ENCODE measurements at regions not wholly inside any gene's neighbourhood (a gene's known extent, or its start where the extent isn't known, plus 50 kb on each side); places are given as distances from the start of the nearest gene placed in this dataset.

DNA sequence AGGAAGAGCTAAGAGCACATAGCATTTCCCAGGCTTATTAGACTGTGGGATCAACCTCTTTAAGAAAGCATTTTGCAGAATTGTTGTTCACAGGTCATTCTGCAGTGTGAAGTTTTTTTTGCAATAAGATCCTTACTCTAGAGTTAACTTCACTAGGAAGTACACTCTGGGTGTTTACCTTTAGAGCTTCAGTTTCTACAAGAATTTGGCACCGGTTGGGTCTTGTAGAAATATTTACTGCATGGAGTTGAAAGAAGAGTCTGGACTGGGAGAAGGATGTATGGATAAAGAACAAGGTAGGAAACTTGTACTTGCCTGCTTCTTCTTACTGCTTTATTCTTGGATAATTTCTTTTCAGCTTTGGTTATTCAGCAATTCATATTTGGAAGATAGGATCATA lies 944.9 kb upstream of the GYPC start:
- Histone ChIP-seq H3K27me3 (ENCODE audit: control insufficient read depth, insufficient read depth, low read length) (no peaks in the 10 kb centered on the region), H3K4me1 (ENCODE audit: control insufficient read depth, insufficient read depth, low read length) (no peaks in the 10 kb centered on the region), H3K4me3 (ENCODE audit: low read length) (no peak overlapping the region), H3K9me3 (ENCODE audit: control insufficient read depth, low read depth, low read length) (no peaks in the 10 kb centered on the region), H3K36me3 (ENCODE audit: control insufficient read depth, insufficient read depth, low read length) (no peaks in the 10 kb centered on the region), H3K27ac (ENCODE audit: low read length) (no peak overlapping the region)
- no peak for DNase-seq
- no CpG with 5 or more reads among the region's 1 CpG for WGBS (ENCODE audit: insufficient coverage, low lambda C conversion rate)

DNA sequence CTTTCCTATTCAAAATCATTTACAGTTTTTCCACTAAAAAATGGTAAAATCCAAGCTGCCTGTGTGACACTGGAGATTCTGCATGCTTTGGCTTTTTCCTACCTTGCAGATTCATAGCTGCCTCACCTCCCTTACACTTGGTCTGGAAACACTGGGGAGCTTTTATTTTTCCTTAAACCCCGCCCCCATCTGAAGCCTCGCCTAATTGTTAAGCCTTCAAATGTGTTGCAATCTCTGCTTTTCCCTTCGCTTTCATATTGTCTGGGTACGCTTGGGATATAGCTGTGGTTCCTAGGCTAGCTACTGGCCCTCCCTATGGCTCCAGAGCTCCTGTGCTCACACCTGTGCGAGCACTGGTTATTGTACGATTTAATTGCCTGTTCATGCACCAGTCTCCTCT lies 942.4 kb upstream of the GYPC start:
- no peak overlapping the region for H3K27ac ChIP-seq (ENCODE audit: low read length)
- H3K4me1 ChIP-seq (ENCODE audit: control insufficient read depth, insufficient read depth, low read length), result no peaks in the 10 kb centered on the region
- no peaks in the 10 kb centered on the region for H3K36me3 ChIP-seq (ENCODE audit: control insufficient read depth, insufficient read depth, low read length)
- H3K4me3 ChIP-seq (ENCODE audit: low read length), result no peak overlapping the region
- no peaks in the 10 kb centered on the region for H3K9me3 ChIP-seq (ENCODE audit: control insufficient read depth, low read depth, low read length)
- WGBS (ENCODE audit: insufficient coverage, low lambda C conversion rate), result 67% methylated on average over 1 of the region's 6 CpGs
- no peak for DNase-seq
- no peaks in the 10 kb centered on the region for H3K27me3 ChIP-seq (ENCODE audit: control insufficient read depth, insufficient read depth, low read length)

DNA sequence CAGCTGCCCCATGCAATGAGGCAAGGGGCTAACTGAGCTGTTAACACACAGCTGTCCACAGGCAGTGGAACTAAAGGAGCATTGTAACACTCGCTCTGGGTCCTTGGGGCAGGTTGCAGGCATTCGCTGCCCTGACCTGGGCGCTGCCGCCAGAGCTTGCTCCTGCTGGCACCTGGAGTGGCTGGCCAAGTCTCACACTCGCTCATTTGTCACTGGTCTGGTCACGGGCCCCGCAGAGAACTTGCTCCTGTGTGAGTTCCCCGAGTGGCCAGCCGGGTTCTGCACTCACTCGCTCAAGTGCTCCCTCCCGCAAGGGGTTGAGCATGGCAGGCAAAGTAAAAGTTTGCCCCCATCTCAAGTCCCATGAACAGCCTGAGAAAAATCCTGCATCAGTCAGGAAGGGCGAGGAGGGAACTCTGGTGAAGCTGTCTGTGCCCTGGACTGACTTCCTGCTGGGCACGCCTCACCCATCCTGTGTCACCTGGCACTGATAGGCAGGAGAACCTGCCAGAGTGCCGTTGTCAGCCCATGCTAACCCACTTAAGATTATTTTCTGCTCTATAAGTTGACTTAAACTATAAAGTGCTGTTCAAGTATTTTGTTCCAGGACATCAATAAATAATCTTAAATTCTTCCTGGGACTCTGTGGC lies 934.8 kb upstream of the GYPC start:
- no peak for DNase-seq
- H3K36me3 ChIP-seq (ENCODE audit: control insufficient read depth, insufficient read depth, low read length), result no peaks in the 10 kb centered on the region
- no peaks in the 10 kb centered on the region for H3K4me1 ChIP-seq (ENCODE audit: control insufficient read depth, insufficient read depth, low read length)
- WGBS (ENCODE audit: insufficient coverage, low lambda C conversion rate), result no CpG with 5 or more reads among the region's 14 CpGs
- H3K4me3 ChIP-seq (ENCODE audit: low read length), result no peak overlapping the region
- H3K27me3 ChIP-seq (ENCODE audit: control insufficient read depth, insufficient read depth, low read length), result no peaks in the 10 kb centered on the region
- H3K9me3 ChIP-seq (ENCODE audit: control insufficient read depth, low read depth, low read length), result no peaks in the 10 kb centered on the region
- H3K27ac ChIP-seq (ENCODE audit: low read length), result no peak overlapping the region

- Histone ChIP-seq H3K4me1 (ENCODE audit: control insufficient read depth, insufficient read depth, low read length) (no peaks in the 10 kb centered on the region), H3K36me3 (ENCODE audit: control insufficient read depth, insufficient read depth, low read length) (no peaks in the 10 kb centered on the region), H3K27me3 (ENCODE audit: control insufficient read depth, insufficient read depth, low read length) (no peaks in the 10 kb centered on the region), H3K4me3 (ENCODE audit: low read length) (no peak overlapping the region), H3K27ac (ENCODE audit: low read length) (peak overlapping the region; percentile 8), H3K9me3 (ENCODE audit: control insufficient read depth, low read depth, low read length) (peaks cover 4% of the 10 kb centered on the region)
- WGBS (ENCODE audit: insufficient coverage, low lambda C conversion rate), result 17% methylated on average over 1 of the region's 4 CpGs
- peak in 1 of 2 donors; percentile 16 for DNase-seq
Observed at GRCh38 chr2:125730921-125731320, 925.0 kb upstream of the GYPC start.

- Histone ChIP-seq H3K27ac (ENCODE audit: low read length) (no peak overlapping the region), H3K4me3 (ENCODE audit: low read length) (no peak overlapping the region), H3K27me3 (ENCODE audit: control insufficient read depth, insufficient read depth, low read length) (no peaks in the 10 kb centered on the region), H3K36me3 (ENCODE audit: control insufficient read depth, insufficient read depth, low read length) (no peaks in the 10 kb centered on the region), H3K9me3 (ENCODE audit: control insufficient read depth, low read depth, low read length) (no peaks in the 10 kb centered on the region), H3K4me1 (ENCODE audit: control insufficient read depth, insufficient read depth, low read length) (no peaks in the 10 kb centered on the region)
- no CpG with 5 or more reads among the region's 1 CpG for WGBS (ENCODE audit: insufficient coverage, low lambda C conversion rate)
- DNase-seq, result no peak
Observed at GRCh38 chr2:125736306-125736705, 919.7 kb upstream of the GYPC start.

DNA sequence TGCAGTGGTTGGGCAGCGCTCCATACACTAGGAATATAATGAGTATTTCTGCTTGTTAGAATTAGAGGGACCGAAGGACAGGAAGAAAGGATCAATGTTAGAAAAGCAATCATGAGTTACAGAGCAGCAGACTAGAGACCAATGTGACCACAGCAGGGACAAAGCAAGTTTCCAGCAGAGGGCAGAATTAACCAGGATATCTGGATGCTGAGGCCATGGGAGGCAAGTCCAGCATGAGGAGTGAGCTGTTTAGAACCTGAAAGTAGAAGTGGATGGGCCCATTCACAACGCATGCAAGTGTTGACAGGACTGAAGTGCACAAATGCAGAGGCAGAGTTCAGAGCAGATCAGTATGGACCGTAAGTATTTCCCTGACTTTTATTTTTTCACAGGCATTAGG lies 910.4 kb upstream of the GYPC start:
- no peaks in the 10 kb centered on the region for H3K4me1 ChIP-seq (ENCODE audit: control insufficient read depth, insufficient read depth, low read length)

DNA sequence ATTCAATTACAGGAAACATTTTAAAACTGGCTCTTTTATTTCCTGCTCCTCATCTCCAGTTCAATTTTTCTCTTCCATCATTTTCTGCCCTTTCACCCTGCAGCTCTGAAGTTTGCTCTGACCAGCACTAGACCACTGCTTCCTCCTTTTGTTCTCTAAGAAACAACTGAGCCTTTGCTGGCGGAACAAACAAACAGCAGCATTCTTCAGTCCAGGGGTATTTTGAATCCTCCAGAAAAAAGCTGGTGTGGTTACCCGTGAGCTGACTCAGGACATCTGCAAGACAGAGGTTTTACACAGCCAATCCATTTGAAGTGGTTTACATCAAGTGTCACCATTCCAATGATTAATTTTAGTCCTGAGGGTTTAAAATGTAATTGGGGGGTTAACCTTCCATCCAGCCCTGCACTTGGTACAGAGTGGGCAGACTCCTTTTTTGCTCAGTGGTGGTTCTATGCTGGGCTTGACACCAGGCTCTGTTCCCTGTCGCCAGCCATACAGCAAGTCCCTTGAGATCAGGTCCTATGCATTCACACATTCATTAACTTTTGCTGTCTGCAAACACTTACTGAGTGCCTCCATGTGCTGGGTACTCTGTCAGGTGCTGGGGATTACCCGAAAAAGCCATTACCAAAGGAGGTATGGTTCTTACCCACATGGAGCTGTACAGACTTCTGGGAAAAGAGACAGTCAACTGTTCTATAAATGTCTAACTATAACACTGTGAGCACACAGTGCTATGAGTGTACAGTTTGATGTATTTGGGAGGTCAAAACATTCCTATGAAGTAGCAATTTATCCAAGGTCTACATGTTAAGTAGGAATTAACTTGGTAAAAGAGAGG lies 909.4 kb upstream of the GYPC start:
- H3K27me3 ChIP-seq (ENCODE audit: control insufficient read depth, insufficient read depth, low read length), result no peaks in the 10 kb centered on the region
- H3K36me3 ChIP-seq (ENCODE audit: control insufficient read depth, insufficient read depth, low read length), result no peaks in the 10 kb centered on the region
- no peaks in the 10 kb centered on the region for H3K4me1 ChIP-seq (ENCODE audit: control insufficient read depth, insufficient read depth, low read length)
- WGBS (ENCODE audit: insufficient coverage, low lambda C conversion rate), result no CpG with 5 or more reads among the region's 4 CpGs
- no peak overlapping the region for H3K27ac ChIP-seq (ENCODE audit: low read length)
- no peak for DNase-seq
- no peak overlapping the region for H3K4me3 ChIP-seq (ENCODE audit: low read length)
- no peaks in the 10 kb centered on the region for H3K9me3 ChIP-seq (ENCODE audit: control insufficient read depth, low read depth, low read length)

More for the DNA sequence above, 910.4 kb upstream of the GYPC start:
- 100% methylated on average over 1 of the region's 4 CpGs for WGBS (ENCODE audit: insufficient coverage, low lambda C conversion rate)
- no peak overlapping the region for H3K4me3 ChIP-seq (ENCODE audit: low read length)
- H3K27ac ChIP-seq (ENCODE audit: low read length), result no peak overlapping the region
- H3K27me3 ChIP-seq (ENCODE audit: control insufficient read depth, insufficient read depth, low read length), result no peaks in the 10 kb centered on the region
- DNase-seq, result peak; percentile 7 to 11
- H3K9me3 ChIP-seq (ENCODE audit: control insufficient read depth, low read depth, low read length), result no peaks in the 10 kb centered on the region
- no peaks in the 10 kb centered on the region for H3K36me3 ChIP-seq (ENCODE audit: control insufficient read depth, insufficient read depth, low read length)

DNA sequence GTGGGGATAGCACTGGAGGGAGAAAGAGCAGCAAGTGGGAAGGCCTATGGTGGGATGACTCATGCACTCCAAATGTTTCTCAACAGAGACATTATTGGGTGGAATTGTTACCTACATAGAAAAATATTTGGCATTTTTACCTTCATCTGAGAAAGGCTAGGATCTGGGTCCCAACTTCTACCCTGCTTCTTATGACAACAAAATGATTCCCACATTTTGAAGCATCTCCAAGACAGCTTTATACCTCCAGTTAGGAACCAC lies 908.9 kb upstream of the GYPC start:
- no peak overlapping the region for H3K27ac ChIP-seq (ENCODE audit: low read length)
- H3K4me3 ChIP-seq (ENCODE audit: low read length), result no peak overlapping the region
- H3K4me1 ChIP-seq (ENCODE audit: control insufficient read depth, insufficient read depth, low read length), result no peaks in the 10 kb centered on the region
- no peaks in the 10 kb centered on the region for H3K9me3 ChIP-seq (ENCODE audit: control insufficient read depth, low read depth, low read length)
- H3K27me3 ChIP-seq (ENCODE audit: control insufficient read depth, insufficient read depth, low read length), result no peaks in the 10 kb centered on the region
- DNase-seq, result no peak
- no peaks in the 10 kb centered on the region for H3K36me3 ChIP-seq (ENCODE audit: control insufficient read depth, insufficient read depth, low read length)

GRCh38 chr2:125756431-125756830 lies 899.5 kb upstream of the GYPC start:
- Histone ChIP-seq H3K4me1 (ENCODE audit: control insufficient read depth, insufficient read depth, low read length) (no peaks in the 10 kb centered on the region), H3K36me3 (ENCODE audit: control insufficient read depth, insufficient read depth, low read length) (no peaks in the 10 kb centered on the region), H3K9me3 (ENCODE audit: control insufficient read depth, low read depth, low read length) (no peaks in the 10 kb centered on the region), H3K27me3 (ENCODE audit: control insufficient read depth, insufficient read depth, low read length) (no peaks in the 10 kb centered on the region), H3K4me3 (ENCODE audit: low read length) (no peak overlapping the region), H3K27ac (ENCODE audit: low read length) (no peak overlapping the region)
- no CpG with 5 or more reads among the region's 4 CpGs for WGBS (ENCODE audit: insufficient coverage, low lambda C conversion rate)
- DNase-seq, result no peak

GRCh38 chr2:125796784-125797183 lies 859.2 kb upstream of the GYPC start:
- WGBS (ENCODE audit: insufficient coverage, low lambda C conversion rate), result 100% methylated on average over 1 of the region's 1 CpG
- H3K27ac ChIP-seq (ENCODE audit: low read length), result no peak overlapping the region
- peaks cover 3% of the 10 kb centered on the region for H3K9me3 ChIP-seq (ENCODE audit: control insufficient read depth, low read depth, low read length)
- H3K36me3 ChIP-seq (ENCODE audit: control insufficient read depth, insufficient read depth, low read length), result no peaks in the 10 kb centered on the region
- H3K4me1 ChIP-seq (ENCODE audit: control insufficient read depth, insufficient read depth, low read length), result no peaks in the 10 kb centered on the region
- DNase-seq, result no peak
- no peak overlapping the region for H3K4me3 ChIP-seq (ENCODE audit: low read length)
- no peaks in the 10 kb centered on the region for H3K27me3 ChIP-seq (ENCODE audit: control insufficient read depth, insufficient read depth, low read length)

DNA sequence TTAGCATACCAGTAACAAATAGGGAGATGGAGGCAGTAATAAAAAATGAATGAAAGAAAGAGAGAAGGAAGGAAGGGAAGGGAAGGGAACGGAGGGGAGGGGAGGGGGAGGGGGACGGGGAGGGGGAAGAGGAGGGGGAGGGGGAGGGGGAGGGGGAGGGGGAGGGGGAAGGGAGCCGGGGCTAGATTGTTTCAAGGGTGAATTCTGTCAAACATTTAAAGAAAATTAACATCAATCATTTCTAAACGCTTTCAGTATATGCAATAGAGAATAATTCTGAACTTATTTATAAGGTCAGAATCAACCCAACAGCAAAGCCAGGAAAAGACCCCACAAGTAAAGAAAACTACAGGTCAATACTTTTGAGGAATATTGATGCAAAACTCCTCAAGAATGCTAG lies 858.8 kb upstream of the GYPC start:
- H3K36me3 ChIP-seq (ENCODE audit: control insufficient read depth, insufficient read depth, low read length), result no peaks in the 10 kb centered on the region
- peaks cover 3% of the 10 kb centered on the region for H3K9me3 ChIP-seq (ENCODE audit: control insufficient read depth, low read depth, low read length)
- 100% methylated on average over 1 of the region's 4 CpGs for WGBS (ENCODE audit: insufficient coverage, low lambda C conversion rate)
- H3K27ac ChIP-seq (ENCODE audit: low read length), result no peak overlapping the region
- no peaks in the 10 kb centered on the region for H3K4me1 ChIP-seq (ENCODE audit: control insufficient read depth, insufficient read depth, low read length)
- H3K27me3 ChIP-seq (ENCODE audit: control insufficient read depth, insufficient read depth, low read length), result no peaks in the 10 kb centered on the region
- H3K4me3 ChIP-seq (ENCODE audit: low read length), result no peak overlapping the region
- DNase-seq, result no peak
